Activated naive CD8-positive, alpha-beta T cell (primary cell): ENCODE measurements at regions not wholly inside any gene's neighbourhood (a gene's known extent, or its start where the extent isn't known, plus 50 kb on each side); places are given as distances from the start of the nearest gene placed in this dataset.

ENCODE experiments used
- H3K27ac Mint-ChIP-seq: one replicate; pipeline ENCODE4 v1.8.0; 2021; ENCODE audit warnings: mixed read lengths
- H3K27me3 Mint-ChIP-seq: one replicate; pipeline ENCODE4 v1.8.0; 2021; ENCODE audit warnings: mixed read lengths
- H3K36me3 Mint-ChIP-seq: one replicate; pipeline ENCODE4 v1.8.0; 2021; ENCODE audit warnings: mixed read lengths
- H3K4me1 Mint-ChIP-seq: one replicate; pipeline ENCODE4 v1.8.0; 2021; ENCODE audit warnings: low read depth, mixed read lengths
- H3K4me3 Mint-ChIP-seq: one replicate; pipeline ENCODE4 v1.8.0; 2021; ENCODE audit warnings: mild to moderate bottlenecking, mixed read lengths
- H3K9me3 Mint-ChIP-seq: one replicate; pipeline ENCODE4 v1.8.0; 2021; ENCODE audit warnings: low read depth, mixed read lengths

GRCh38 chr21:25280061-25280460 lies 327.2 kb downstream of the MRPL39 start:
- Mint-ChIP-seq H3K27me3 (peaks cover 5% of the 10 kb centered on the region), H3K9me3 (no peaks in the 10 kb centered on the region), H3K4me1 (no peaks in the 10 kb centered on the region), H3K36me3 (no peaks in the 10 kb centered on the region), H3K27ac (no peak overlapping the region), H3K4me3 (no peak overlapping the region)

GRCh38 chr21:25273959-25274358 lies 333.3 kb downstream of the MRPL39 start:
- Mint-ChIP-seq H3K9me3 (no peaks in the 10 kb centered on the region), H3K27ac (no peak overlapping the region), H3K36me3 (no peaks in the 10 kb centered on the region), H3K27me3 (no peaks in the 10 kb centered on the region), H3K4me1 (no peaks in the 10 kb centered on the region), H3K4me3 (no peak overlapping the region)

GRCh38 chr21:25254491-25255174 lies 352.6 kb downstream of the MRPL39 start:
- Mint-ChIP-seq H3K4me3 (no peak overlapping the region), H3K9me3 (no peaks in the 10 kb centered on the region), H3K4me1 (no peaks in the 10 kb centered on the region), H3K27me3 (peaks cover 5% of the 10 kb centered on the region), H3K36me3 (no peaks in the 10 kb centered on the region), H3K27ac (no peak overlapping the region)

GRCh38 chr21:25246546-25246945 lies 360.7 kb downstream of the MRPL39 start:
- Mint-ChIP-seq H3K27ac (no peak overlapping the region), H3K27me3 (peaks cover 1% of the 10 kb centered on the region), H3K36me3 (no peaks in the 10 kb centered on the region), H3K4me3 (no peak overlapping the region), H3K4me1 (no peaks in the 10 kb centered on the region), H3K9me3 (no peaks in the 10 kb centered on the region)

GRCh38 chr21:25244735-25245134 lies 362.5 kb downstream of the MRPL39 start:
- Mint-ChIP-seq H3K9me3 (no peaks in the 10 kb centered on the region), H3K27me3 (peaks cover 1% of the 10 kb centered on the region), H3K27ac (no peak overlapping the region), H3K4me1 (no peaks in the 10 kb centered on the region), H3K4me3 (no peak overlapping the region), H3K36me3 (no peaks in the 10 kb centered on the region)

GRCh38 chr21:25243808-25244207 lies 363.5 kb downstream of the MRPL39 start:
- H3K9me3 Mint-ChIP-seq: no peaks in the 10 kb centered on the region
- no peak overlapping the region for H3K27ac Mint-ChIP-seq
- H3K36me3 Mint-ChIP-seq: no peaks in the 10 kb centered on the region
- no peaks in the 10 kb centered on the region for H3K4me1 Mint-ChIP-seq
- H3K4me3 Mint-ChIP-seq: no peak overlapping the region
- H3K27me3 Mint-ChIP-seq: peaks cover 1% of the 10 kb centered on the region

- H3K4me1 Mint-ChIP-seq: no peaks in the 10 kb centered on the region
- H3K36me3 Mint-ChIP-seq: no peaks in the 10 kb centered on the region
- peaks cover 6% of the 10 kb centered on the region for H3K9me3 Mint-ChIP-seq
- H3K27ac Mint-ChIP-seq: no peak overlapping the region
- H3K27me3 Mint-ChIP-seq: peaks cover 1% of the 10 kb centered on the region
- no peak overlapping the region for H3K4me3 Mint-ChIP-seq
These were observed 366.3 kb downstream of the MRPL39 start for GRCh38 chr21:25240974-25241373.

GRCh38 chr21:25234857-25235801 lies 372.2 kb downstream of the MRPL39 start:
- H3K4me3 Mint-ChIP-seq: no peak overlapping the region
- no peaks in the 10 kb centered on the region for H3K4me1 Mint-ChIP-seq
- H3K27me3 Mint-ChIP-seq: no peaks in the 10 kb centered on the region
- H3K27ac Mint-ChIP-seq: no peak overlapping the region
- peaks cover 9% of the 10 kb centered on the region for H3K9me3 Mint-ChIP-seq
- H3K36me3 Mint-ChIP-seq: no peaks in the 10 kb centered on the region

- H3K9me3 Mint-ChIP-seq: peaks cover 11% of the 10 kb centered on the region
- H3K4me1 Mint-ChIP-seq: no peaks in the 10 kb centered on the region
- H3K27me3 Mint-ChIP-seq: no peaks in the 10 kb centered on the region
- no peak overlapping the region for H3K4me3 Mint-ChIP-seq
- no peak overlapping the region for H3K27ac Mint-ChIP-seq
- no peaks in the 10 kb centered on the region for H3K36me3 Mint-ChIP-seq
These were observed 386.3 kb downstream of the MRPL39 start for GRCh38 chr21:25220954-25221353.

- H3K27ac Mint-ChIP-seq: no peak overlapping the region
- H3K4me1 Mint-ChIP-seq: no peaks in the 10 kb centered on the region
These were observed 387.1 kb downstream of the MRPL39 start for GRCh38 chr21:25220169-25220568.

GRCh38 chr21:25215698-25216384 lies 391.4 kb downstream of the MRPL39 start:
- no peak overlapping the region for H3K4me3 Mint-ChIP-seq
- peaks cover 1% of the 10 kb centered on the region for H3K9me3 Mint-ChIP-seq
- no peaks in the 10 kb centered on the region for H3K36me3 Mint-ChIP-seq
- H3K27ac Mint-ChIP-seq: no peak overlapping the region
- no peaks in the 10 kb centered on the region for H3K4me1 Mint-ChIP-seq
- no peaks in the 10 kb centered on the region for H3K27me3 Mint-ChIP-seq

More at GRCh38 chr21:25220169-25220568, 387.1 kb downstream of the MRPL39 start:
- H3K4me3 Mint-ChIP-seq: no peak overlapping the region
- H3K9me3 Mint-ChIP-seq: peaks cover 11% of the 10 kb centered on the region
- no peaks in the 10 kb centered on the region for H3K36me3 Mint-ChIP-seq
- H3K27me3 Mint-ChIP-seq: no peaks in the 10 kb centered on the region

GRCh38 chr21:25214676-25215075 lies 392.6 kb downstream of the MRPL39 start:
- Mint-ChIP-seq H3K36me3 (no peaks in the 10 kb centered on the region), H3K4me1 (no peaks in the 10 kb centered on the region), H3K27ac (no peak overlapping the region), H3K27me3 (no peaks in the 10 kb centered on the region), H3K9me3 (no peaks in the 10 kb centered on the region), H3K4me3 (no peak overlapping the region)

- Mint-ChIP-seq H3K27ac (no peak overlapping the region), H3K36me3 (no peaks in the 10 kb centered on the region), H3K4me1 (no peaks in the 10 kb centered on the region), H3K9me3 (peaks cover 7% of the 10 kb centered on the region), H3K4me3 (no peak overlapping the region), H3K27me3 (no peaks in the 10 kb centered on the region)
These were observed 407.3 kb downstream of the MRPL39 start for GRCh38 chr21:25199944-25200343.

GRCh38 chr21:25191141-25191540 lies 416.1 kb downstream of the MRPL39 start:
- no peaks in the 10 kb centered on the region for H3K27me3 Mint-ChIP-seq
- no peak overlapping the region for H3K27ac Mint-ChIP-seq
- H3K4me3 Mint-ChIP-seq: no peak overlapping the region
- H3K9me3 Mint-ChIP-seq: peaks cover 4% of the 10 kb centered on the region
- no peaks in the 10 kb centered on the region for H3K4me1 Mint-ChIP-seq
- H3K36me3 Mint-ChIP-seq: no peaks in the 10 kb centered on the region

- no peak overlapping the region for H3K4me3 Mint-ChIP-seq
- H3K27me3 Mint-ChIP-seq: no peaks in the 10 kb centered on the region
- H3K9me3 Mint-ChIP-seq: no peaks in the 10 kb centered on the region
- H3K27ac Mint-ChIP-seq: no peak overlapping the region
- no peaks in the 10 kb centered on the region for H3K36me3 Mint-ChIP-seq
- H3K4me1 Mint-ChIP-seq: no peaks in the 10 kb centered on the region
These were observed 417.8 kb downstream of the MRPL39 start for GRCh38 chr21:25189497-25189896.
